NOMO-1 (cell line): ENCODE measurements at regions not wholly inside any gene's neighbourhood (a gene's known extent, or its start where the extent isn't known, plus 50 kb on each side); places are given as distances from the start of the nearest gene placed in this dataset.

Source experiments
- DNase-seq, 2 experiments: peaks; one replicate each; lab custom pipeline; 2025; ENCODE audit not compliant: unreplicated experiment in 2 of 2; lab: John Stamatoyannopoulos, UW

DNA sequence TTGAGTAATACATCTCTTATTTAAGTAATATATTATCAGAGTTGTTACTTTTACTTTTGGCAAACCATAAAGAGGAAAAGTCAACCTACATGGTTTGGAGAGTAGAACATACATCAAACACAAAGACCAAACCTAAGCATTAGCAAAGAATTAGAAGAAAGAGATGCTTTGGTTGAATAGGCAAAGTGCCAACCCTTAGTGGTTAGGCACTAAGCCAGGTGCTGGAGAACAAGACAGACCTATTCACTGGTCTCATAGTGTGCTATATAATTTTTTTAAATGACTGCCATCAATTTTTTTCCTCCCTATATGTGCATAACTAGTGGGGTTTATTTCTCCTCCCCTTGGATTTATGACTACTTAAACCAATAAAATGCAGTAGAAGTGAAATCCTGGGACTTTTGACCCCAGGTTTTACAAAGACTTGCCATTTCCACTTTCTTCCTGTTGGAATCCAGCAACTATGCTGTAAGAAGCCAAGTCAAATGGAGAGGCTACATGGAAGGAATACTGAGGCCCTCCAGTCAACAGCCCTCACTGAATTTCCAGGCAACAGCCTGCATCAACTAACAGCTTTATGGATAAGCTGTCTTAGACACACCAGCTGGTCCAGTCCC, 69.8 kb upstream of the HAO2 start:
- DNase-seq, result no peak

DNA sequence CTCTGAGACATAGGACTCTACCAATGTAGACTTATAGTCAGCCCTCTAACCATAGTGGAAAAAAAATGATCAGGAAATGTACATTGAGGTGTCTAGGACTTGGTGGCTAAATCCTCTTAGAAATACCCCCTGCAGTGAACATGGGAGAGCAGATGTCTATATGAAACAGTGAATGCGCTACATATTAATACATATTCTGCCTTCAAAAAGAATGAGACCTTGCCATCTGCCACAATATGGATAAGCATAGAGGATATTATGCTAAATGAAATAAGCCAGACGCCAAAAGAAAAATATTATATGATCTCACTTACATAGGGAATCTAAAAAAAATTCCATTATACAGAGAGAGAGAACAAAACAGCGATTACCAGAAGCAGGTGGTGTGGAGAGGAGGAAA, 66.6 kb upstream of the HAO2 start:
- DNase-seq, result no peak

DNA sequence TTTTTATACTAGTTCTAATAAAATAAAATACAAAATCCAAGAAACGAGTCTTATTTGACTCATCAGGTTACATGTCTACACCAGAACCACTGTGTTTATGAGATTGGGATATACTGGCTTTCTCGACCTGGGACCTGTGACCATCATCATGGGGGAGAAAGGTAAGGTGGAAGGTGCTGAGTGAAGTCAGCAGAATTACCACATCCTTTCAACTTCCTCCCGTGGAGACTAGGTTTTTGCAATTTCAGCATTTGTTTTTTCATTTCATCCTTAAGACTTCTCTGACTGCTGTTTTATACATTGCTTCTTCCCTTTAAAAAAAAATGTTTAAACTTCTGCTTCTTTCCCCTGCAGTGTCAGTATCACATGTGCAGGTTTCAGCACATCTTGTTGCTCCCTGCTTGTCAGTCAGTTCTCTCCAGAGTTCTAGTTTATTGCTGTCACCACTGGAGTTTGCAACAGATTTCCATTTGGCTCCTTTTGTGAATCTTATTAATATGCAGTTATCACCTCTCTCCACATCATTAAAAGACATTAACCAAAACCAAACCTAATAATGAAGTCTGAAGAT, 60.4 kb upstream of the HAO2 start:
- DNase-seq, result no peak

DNA sequence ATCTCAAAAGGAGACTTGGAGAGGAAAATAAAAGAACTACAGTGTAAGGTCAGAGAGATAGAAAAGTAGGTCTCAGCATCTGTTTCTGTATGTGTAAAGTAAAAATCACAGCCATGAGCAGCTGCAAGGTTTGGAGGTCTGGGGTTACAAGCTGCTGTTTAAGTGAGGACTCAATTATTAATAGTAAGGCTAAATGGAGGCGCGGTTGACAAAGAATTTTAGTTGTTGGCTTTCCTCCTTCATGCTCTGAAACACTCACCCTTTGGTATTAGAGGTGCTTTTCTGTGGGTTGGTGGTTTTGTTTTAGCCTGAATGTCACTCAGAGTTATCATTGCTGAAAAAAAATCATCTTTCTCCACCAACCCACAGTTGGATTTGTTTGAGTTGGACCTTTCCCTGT, 59.8 kb upstream of the HAO2 start:
- no peak for DNase-seq

DNA sequence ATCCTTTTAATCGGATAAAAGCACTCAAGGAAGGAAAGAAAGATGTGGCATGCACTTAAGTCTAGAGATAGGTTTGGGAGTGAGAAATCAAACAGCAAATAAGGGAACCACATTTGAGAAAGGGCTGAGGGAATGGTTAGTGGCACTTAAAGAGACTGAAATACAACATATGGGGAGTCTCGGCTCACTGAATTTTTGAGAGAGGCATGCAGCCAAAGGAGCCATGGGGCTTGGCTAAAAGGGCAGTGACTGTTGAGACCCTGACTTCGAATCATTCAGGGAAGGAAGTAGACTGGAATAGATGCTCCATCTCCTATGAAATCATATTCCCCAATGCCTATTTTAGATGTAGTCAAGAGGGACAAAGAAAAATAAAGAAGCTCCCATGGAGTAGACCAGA, 58.3 kb upstream of the HAO2 start:
- DNase-seq, result no peak

DNA sequence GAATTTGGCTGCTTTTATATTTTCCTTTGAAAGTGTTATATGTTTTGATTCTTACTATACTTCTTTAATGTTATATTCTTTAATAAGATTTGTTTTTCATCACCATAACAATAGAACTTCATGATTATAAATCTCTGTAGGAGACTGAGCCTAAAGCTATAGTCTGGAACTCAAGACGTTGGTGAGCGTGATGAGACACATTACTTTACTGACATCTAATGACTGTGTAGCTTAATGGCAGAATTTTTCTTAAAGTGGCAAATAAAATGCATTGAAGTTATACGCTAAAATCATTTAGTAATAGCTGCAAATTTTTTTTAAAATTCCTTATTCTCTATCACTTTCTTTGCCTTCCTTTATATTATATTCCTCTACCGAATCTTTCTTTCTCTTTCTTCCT, 56.1 kb upstream of the HAO2 start:
- no peak for DNase-seq

DNA sequence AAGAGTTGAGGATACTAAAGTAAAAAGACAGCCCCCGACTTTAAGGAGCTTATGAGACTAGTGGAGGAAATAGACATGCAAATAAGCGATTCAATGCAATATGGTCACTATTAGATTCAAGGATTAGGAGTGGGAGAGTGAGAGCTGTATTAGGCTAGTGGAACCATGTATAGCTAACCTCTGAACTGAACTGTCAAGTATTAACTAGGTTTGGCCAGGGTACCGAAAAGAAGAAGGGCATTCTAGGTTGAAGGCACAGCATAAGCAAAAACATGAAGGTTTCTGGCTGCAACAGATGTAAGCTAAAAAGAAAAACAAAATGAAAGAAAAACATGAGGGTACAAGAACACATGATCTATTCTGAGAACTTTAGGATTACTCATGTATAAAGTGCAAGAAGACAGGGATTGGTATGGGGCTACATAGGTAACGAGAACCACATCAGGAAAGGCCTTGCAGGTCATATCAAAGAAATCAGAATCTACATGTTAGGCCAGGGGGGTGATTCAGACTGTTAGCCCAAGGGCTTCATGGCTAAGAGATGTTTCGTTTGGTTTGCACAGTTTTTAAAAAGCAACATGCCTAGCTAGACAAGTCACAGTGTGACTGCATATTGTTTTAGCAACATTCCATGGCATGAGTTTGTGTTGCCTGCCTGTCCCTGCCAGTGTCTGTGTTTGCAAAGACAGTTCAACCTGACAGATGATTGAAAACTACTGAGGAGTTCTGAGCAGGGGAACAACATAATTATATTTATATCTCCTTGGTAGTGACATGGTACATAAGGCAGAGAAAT, 54.4 kb upstream of the HAO2 start:
- DNase-seq, result no peak

DNA sequence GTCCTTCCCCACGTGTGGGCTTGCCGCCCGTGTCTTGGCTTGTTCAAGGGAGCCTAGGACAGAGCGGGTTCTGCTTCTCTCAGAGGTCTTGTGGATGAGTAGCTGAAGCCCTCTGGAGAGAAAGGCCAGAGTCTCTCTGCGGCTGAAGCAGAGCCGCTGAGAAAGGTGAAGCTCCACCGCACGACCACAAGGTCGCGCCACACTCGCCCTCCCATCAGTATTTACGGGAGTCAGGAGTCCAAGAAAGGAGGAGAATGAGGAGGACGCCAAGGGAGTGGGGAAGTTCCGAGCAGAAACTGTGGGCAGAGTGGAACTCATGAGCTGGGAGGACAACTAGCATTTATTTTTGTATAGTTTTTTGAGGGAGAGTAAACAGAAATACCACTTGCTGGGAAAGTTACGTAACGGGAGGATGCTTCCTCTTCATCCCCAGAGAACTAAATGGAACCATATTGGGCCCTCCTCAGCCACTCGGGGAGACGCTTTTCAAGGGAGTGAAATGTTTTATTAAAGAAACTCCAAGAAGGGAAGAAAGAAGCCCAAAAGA, 51.6 kb upstream of the HAO2 start:
- no peak for DNase-seq

DNA sequence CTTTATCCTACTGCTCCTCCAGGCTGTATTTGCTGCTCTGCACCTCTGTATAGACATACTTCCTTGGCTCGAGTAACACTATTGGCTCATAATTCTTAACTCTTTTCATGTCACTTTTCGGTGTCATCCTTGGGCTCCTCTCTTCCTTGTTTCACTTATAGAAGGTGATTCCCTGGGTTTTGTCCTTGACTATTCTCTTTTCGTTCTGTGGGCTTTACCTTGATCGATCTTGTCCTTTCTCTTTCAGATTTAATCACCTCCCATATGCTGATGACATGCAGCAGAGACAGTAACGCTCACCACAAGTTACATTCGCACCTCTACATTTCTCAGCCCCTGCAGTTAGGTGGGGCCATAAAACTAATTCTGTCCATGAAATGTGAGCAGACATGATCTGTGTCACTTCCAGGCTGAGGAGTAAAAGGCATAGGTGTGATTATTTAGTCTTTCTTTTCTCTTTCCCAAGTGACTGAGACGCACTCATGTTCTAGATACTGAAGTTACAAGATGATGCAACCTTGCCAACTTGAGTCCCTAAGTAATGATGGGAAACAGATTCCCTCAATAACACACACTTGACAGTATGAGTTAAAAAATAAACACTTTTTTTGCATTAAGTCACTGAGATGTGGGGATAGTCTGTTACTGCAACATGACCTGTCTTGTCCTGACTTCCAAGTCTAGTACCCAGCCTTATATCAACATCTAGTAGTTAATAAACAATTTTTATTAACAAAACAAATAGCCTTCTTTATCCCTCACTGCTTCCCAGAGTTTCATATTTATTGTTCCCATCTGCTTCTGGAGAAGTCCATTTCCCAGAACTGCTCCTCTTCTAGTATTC, 49.9 kb upstream of the HAO2 start:
- DNase-seq, result no peak
